Cardiac muscle cell (in vitro differentiated cells and primary cell): ENCODE measurements at regions not wholly inside any gene's neighbourhood (a gene's known extent, or its start where the extent isn't known, plus 50 kb on each side); places are given as distances from the start of the nearest gene placed in this dataset.

Source experiments
- DNase-seq, 2 donors: peaks; one replicate each; pipeline versions ENCODE4 v3.0.0 to v3.0.0-alpha.2; 2010 to 2017; ENCODE audit warnings: low read depth in 1 of 2, low spot score in 1 of 2
- H3K27ac ChIP-seq: fragments of 200-600 bp; sonication (generic); 2 replicates; pipeline ENCODE4 v1.5.1; 2016
- H3K27me3 ChIP-seq: fragments of 200-600 bp; sonication (generic); 2 replicates; pipeline ENCODE4 v1.6.0; 2016; ENCODE audit warnings: control low read depth
- H3K36me3 ChIP-seq: fragments of 200-600 bp; sonication (generic); 2 replicates; pipeline ENCODE4 v1.5.1; 2016; ENCODE audit warnings: control low read depth
- H3K4me1 ChIP-seq: fragments of 200-600 bp; sonication (generic); 2 replicates; pipeline ENCODE4 v1.8.1; 2017; ENCODE audit warnings: low read depth, mild to moderate bottlenecking, mixed run types
- H3K4me3 ChIP-seq: fragments of 200-600 bp; sonication (generic); 2 replicates; pipeline ENCODE4 v1.5.1; 2016; ENCODE audit warnings: mild to moderate bottlenecking
- H3K9me3 ChIP-seq: fragments of 200-600 bp; sonication (generic); 2 replicates; pipeline ENCODE4 v1.5.1; 2017; ENCODE audit warnings: low read depth, mild to moderate bottlenecking, control low read depth
- TF ChIP-seq, protein P1 (sequence below): IDR thresholded peaks from 2 replicates; pipeline ENCODE4 v1.5.1; 2012; ENCODE audit warnings: low read depth, mild to moderate bottlenecking, low read length

DNA sequence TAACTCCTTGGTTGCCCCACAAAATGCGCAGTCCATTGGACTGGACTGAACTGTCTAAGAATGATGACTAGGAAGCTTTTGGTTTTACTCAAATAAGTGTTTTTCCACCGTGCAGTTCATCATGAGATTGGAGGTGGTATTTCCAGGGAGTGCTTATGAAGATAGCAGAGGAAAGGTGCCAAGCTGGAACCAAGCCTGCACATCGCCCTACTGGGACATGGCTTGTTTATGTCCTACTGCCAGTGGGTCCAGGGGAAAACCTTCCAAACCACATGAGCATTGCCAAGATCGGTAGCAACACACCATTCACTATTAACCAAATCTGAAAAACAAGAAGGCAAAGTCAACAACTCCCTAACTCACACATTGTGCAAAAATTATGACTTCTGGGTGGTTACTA is 54.7 kb upstream of the DSCAM start:
- Histone ChIP-seq H3K27me3 (peaks cover 4% of the 10 kb centered on the region), H3K4me3 (no peak overlapping the region), H3K36me3 (no peaks in the 10 kb centered on the region), H3K9me3 (no peaks in the 10 kb centered on the region), H3K4me1 (no peaks in the 10 kb centered on the region), H3K27ac (no peak overlapping the region)
- TF ChIP-seq, protein P1, sequence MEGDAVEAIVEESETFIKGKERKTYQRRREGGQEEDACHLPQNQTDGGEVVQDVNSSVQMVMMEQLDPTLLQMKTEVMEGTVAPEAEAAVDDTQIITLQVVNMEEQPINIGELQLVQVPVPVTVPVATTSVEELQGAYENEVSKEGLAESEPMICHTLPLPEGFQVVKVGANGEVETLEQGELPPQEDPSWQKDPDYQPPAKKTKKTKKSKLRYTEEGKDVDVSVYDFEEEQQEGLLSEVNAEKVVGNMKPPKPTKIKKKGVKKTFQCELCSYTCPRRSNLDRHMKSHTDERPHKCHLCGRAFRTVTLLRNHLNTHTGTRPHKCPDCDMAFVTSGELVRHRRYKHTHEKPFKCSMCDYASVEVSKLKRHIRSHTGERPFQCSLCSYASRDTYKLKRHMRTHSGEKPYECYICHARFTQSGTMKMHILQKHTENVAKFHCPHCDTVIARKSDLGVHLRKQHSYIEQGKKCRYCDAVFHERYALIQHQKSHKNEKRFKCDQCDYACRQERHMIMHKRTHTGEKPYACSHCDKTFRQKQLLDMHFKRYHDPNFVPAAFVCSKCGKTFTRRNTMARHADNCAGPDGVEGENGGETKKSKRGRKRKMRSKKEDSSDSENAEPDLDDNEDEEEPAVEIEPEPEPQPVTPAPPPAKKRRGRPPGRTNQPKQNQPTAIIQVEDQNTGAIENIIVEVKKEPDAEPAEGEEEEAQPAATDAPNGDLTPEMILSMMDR = no peak
- DNase-seq = no peak

DNA sequence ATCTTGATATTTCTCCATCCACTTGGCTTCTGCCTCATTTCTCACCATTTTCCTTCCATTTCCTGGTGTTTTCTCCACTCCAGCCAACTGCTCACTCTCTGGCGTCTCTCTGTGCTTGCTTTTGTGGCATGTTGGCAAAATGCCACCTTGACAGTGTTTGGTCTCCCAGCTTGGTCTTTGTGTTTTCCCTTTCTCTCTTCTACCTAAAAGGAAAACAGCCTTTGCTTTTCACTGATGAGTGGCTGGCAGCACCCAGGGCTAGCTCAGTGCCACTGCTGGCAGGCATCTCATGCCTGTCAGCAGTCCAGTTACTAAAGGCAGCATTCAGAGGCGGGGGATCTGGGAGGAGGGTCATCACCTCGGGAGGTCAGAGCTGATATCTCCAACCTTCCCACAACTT is 55.3 kb upstream of the DSCAM start:
- TF ChIP-seq, protein P1 = no peak
- H3K4me1 ChIP-seq = no peaks in the 10 kb centered on the region
- H3K27me3 ChIP-seq = peaks cover 4% of the 10 kb centered on the region
- H3K36me3 ChIP-seq = no peaks in the 10 kb centered on the region
- DNase-seq = no peak
- no peak overlapping the region for H3K4me3 ChIP-seq
- no peak overlapping the region for H3K27ac ChIP-seq
- H3K9me3 ChIP-seq = no peaks in the 10 kb centered on the region

DNA sequence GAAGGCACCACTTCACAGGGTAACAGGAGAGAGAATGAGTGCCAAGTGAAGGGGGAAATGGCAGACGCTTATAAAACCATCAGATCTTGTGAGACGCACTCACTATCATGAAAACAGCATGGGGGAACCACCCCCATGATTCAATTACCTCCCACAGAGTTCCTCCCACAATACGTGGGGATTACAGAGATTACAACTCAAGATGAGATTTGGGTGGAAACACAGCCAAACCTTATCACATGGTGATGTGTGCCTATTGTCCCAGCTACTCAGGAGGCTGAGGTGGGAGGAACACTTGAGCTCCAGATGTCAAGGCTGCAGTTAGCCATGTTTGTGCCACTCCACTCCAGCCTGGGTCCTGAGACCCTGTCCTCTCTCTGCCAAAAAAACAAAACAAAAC is 56.0 kb upstream of the DSCAM start:
- no peak for DNase-seq
- Histone ChIP-seq H3K9me3 (no peaks in the 10 kb centered on the region), H3K27me3 (peaks cover 4% of the 10 kb centered on the region), H3K27ac (no peak overlapping the region), H3K4me3 (no peak overlapping the region), H3K36me3 (no peaks in the 10 kb centered on the region), H3K4me1 (no peaks in the 10 kb centered on the region)
- TF ChIP-seq, protein P1 = no peak

DNA sequence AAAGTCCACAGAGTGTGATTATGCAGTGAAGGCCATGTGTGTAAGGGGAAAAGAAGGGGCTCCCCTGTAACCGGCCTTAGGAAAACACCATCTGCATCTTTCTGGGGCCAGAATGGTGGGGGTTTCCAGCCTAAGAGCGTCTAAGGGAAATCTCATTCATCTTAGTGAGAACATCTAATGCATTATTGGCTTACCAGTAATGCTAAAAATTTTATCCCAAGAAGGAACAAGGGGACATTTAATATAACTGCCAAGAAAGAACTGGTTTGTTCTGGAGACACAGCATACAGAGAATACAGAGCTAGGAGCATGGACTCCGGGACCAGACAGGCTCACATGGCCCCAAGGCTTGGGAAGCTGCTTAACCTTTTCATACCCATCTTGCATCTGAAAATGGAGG is 58.3 kb upstream of the DSCAM start:
- TF ChIP-seq, protein P1 = no peak
- no peak overlapping the region for H3K4me3 ChIP-seq
- no peak for DNase-seq
- H3K27me3 ChIP-seq = peaks cover 4% of the 10 kb centered on the region
- no peaks in the 10 kb centered on the region for H3K4me1 ChIP-seq
- no peaks in the 10 kb centered on the region for H3K9me3 ChIP-seq
- no peaks in the 10 kb centered on the region for H3K36me3 ChIP-seq
- H3K27ac ChIP-seq = no peak overlapping the region

DNA sequence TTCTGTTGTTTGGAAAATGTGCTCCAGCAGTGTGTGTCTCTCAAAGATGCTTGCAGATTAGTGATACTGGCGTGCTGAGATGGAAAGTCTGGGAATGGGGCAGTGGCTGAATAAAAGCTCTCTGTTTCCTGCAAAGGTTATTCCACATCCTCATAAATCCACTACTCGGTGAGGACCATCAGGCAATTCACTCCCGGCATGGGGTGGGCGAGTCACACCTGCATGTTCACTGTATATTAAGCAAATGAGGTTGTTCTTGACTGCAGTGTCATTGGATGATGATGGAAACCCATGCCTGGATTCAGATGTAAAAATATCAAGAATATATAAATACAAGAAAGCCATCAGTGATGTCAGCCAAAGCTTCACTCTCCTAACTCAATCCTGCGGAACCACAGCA is 65.4 kb upstream of the DSCAM start:
- no peaks in the 10 kb centered on the region for H3K4me1 ChIP-seq
- no peak overlapping the region for H3K27ac ChIP-seq
- H3K4me3 ChIP-seq = no peak overlapping the region
- DNase-seq = no peak
- TF ChIP-seq, protein P1 = no peak
- no peaks in the 10 kb centered on the region for H3K9me3 ChIP-seq
- no peaks in the 10 kb centered on the region for H3K36me3 ChIP-seq
- no peaks in the 10 kb centered on the region for H3K27me3 ChIP-seq

DNA sequence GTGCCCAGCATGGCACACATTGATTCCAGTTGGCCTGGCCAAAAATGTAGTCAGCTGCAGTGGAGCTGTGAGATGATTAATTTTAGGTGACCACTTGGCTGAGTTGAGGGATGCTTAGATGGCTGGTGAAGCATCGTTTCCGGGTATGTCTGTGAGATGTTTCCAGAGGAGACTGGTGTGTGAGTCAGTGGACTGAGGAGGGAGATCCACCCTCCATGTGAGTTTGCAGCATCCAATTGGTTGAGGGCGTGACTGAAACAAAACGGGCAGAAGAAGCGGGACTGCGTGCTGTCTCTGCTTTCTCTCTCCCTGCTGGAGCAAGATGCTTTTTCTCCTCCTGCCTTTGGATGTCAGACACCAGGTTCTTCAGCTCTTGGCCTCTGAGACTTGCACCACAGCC is 68.2 kb upstream of the DSCAM start:
- no peaks in the 10 kb centered on the region for H3K27me3 ChIP-seq
- H3K4me1 ChIP-seq = no peaks in the 10 kb centered on the region
- no peak overlapping the region for H3K4me3 ChIP-seq
- no peaks in the 10 kb centered on the region for H3K36me3 ChIP-seq
- TF ChIP-seq, protein P1 = no peak
- H3K9me3 ChIP-seq = no peaks in the 10 kb centered on the region
- no peak overlapping the region for H3K27ac ChIP-seq
- DNase-seq = no peak
